ENCODE measurements at regions not wholly inside any gene's neighbourhood (a gene's known extent, or its start where the extent isn't known, plus 50 kb on each side); places are given as distances from the start of the nearest gene placed in this dataset.
A peak's percentile ranks its signal among the peaks of the same experiment; 100 is the strongest.

GRCh38 chr13:40114305-40114896, 458.9 kb downstream of the COG6 start:
- POLR2A ChIA-PET = no interaction called here
- CTCF ChIA-PET = no interaction called here
- no peak for DNase-seq (ENCODE audit: extremely low spot score)
- TF ChIP-seq ZNF384 (IDR thresholded peaks at IDR 0.05) (no peak), TARDBP (IDR thresholded peaks at IDR 0.05) (no peak), BHLHE40 (IDR thresholded peaks at IDR 0.05; ENCODE audit: borderline replicate concordance) (no peak), ELF4 (IDR thresholded peaks at IDR 0.05) (no peak), LEF1 (IDR thresholded peaks at IDR 0.05; ENCODE audit: borderline replicate concordance) (no peak), FOXK2 (IDR thresholded peaks at IDR 0.05) (no peak), SUZ12 (IDR thresholded peaks at IDR 0.05) (no peak), PKNOX1 (IDR thresholded peaks at IDR 0.05) (no peak), NFRKB (IDR thresholded peaks at IDR 0.05) (no peak), FOXA1 (IDR thresholded peaks at IDR 0.05) (no peak), CTBP1 (IDR thresholded peaks at IDR 0.05; ENCODE audit: borderline replicate concordance) (no peak), FOXM1 (IDR thresholded peaks at IDR 0.05; ENCODE audit: borderline replicate concordance) (no peak), L3MBTL2 (conservative IDR thresholded peaks at IDR 0.05) (no peak), SP1 (IDR thresholded peaks at IDR 0.05) (no peak), ARNT (IDR thresholded peaks at IDR 0.05) (no peak), HDGF (IDR thresholded peaks at IDR 0.05; ENCODE audit: borderline replicate concordance) (no peak)

- DNase-seq (ENCODE audit: extremely low spot score) = no peak
- POLR2A ChIA-PET = no interaction called here
- CTCF ChIA-PET = no interaction called here
- TF ChIP-seq L3MBTL2 (conservative IDR thresholded peaks at IDR 0.05) (no peak), NFRKB (IDR thresholded peaks at IDR 0.05) (no peak), BHLHE40 (IDR thresholded peaks at IDR 0.05; ENCODE audit: borderline replicate concordance) (no peak), CTBP1 (IDR thresholded peaks at IDR 0.05; ENCODE audit: borderline replicate concordance) (no peak), FOXK2 (IDR thresholded peaks at IDR 0.05) (no peak), LEF1 (IDR thresholded peaks at IDR 0.05; ENCODE audit: borderline replicate concordance) (no peak), ZNF384 (IDR thresholded peaks at IDR 0.05) (no peak), ARNT (IDR thresholded peaks at IDR 0.05) (no peak), HDGF (IDR thresholded peaks at IDR 0.05; ENCODE audit: borderline replicate concordance) (no peak), PKNOX1 (IDR thresholded peaks at IDR 0.05) (no peak), ELF4 (IDR thresholded peaks at IDR 0.05) (no peak), FOXA1 (IDR thresholded peaks at IDR 0.05) (no peak), SUZ12 (IDR thresholded peaks at IDR 0.05) (no peak), SP1 (IDR thresholded peaks at IDR 0.05) (no peak), TARDBP (IDR thresholded peaks at IDR 0.05) (no peak)
Measured at GRCh38 chr13:40115426-40115825, 460.0 kb downstream of the COG6 start.

- CTCF ChIA-PET = no interaction called here
- no peak for TF ChIP-seq NFRKB (IDR thresholded peaks at IDR 0.05)
- no peak for TF ChIP-seq FOXM1 (IDR thresholded peaks at IDR 0.05; ENCODE audit: borderline replicate concordance)
- no peak for TF ChIP-seq SP1 (IDR thresholded peaks at IDR 0.05)
- no peak for TF ChIP-seq CTBP1 (IDR thresholded peaks at IDR 0.05; ENCODE audit: borderline replicate concordance)
- no peak for TF ChIP-seq HDGF (IDR thresholded peaks at IDR 0.05; ENCODE audit: borderline replicate concordance)
- no peak for TF ChIP-seq TARDBP (IDR thresholded peaks at IDR 0.05)
- TF ChIP-seq PKNOX1 (IDR thresholded peaks at IDR 0.05) = peak; percentile 48
- 0 out of 2 replicates have a peak, but pooled peaks have one; percentile 31 for TF ChIP-seq L3MBTL2 (conservative IDR thresholded peaks at IDR 0.05)
- DNase-seq (ENCODE audit: extremely low spot score) = peak; percentile 45
- POLR2A ChIA-PET = no interaction called here
Measured at GRCh38 chr13:40116008-40116407, 460.5 kb downstream of the COG6 start.

- ChIA-PET POLR2A (no interaction called here), CTCF (no interaction called here)
- TF ChIP-seq HDGF (IDR thresholded peaks at IDR 0.05; ENCODE audit: borderline replicate concordance) (no peak), LEF1 (IDR thresholded peaks at IDR 0.05; ENCODE audit: borderline replicate concordance) (no peak), TARDBP (IDR thresholded peaks at IDR 0.05) (no peak), ZNF384 (IDR thresholded peaks at IDR 0.05) (no peak), SP1 (IDR thresholded peaks at IDR 0.05) (no peak), FOXA1 (IDR thresholded peaks at IDR 0.05) (no peak), L3MBTL2 (conservative IDR thresholded peaks at IDR 0.05) (no peak), ELF4 (IDR thresholded peaks at IDR 0.05) (no peak), FOXK2 (IDR thresholded peaks at IDR 0.05) (no peak), CTBP1 (IDR thresholded peaks at IDR 0.05; ENCODE audit: borderline replicate concordance) (no peak), FOXM1 (IDR thresholded peaks at IDR 0.05; ENCODE audit: borderline replicate concordance) (no peak), BHLHE40 (IDR thresholded peaks at IDR 0.05; ENCODE audit: borderline replicate concordance) (no peak), SUZ12 (IDR thresholded peaks at IDR 0.05) (no peak), NFRKB (IDR thresholded peaks at IDR 0.05) (no peak), ARNT (IDR thresholded peaks at IDR 0.05) (no peak), PKNOX1 (IDR thresholded peaks at IDR 0.05) (no peak)
- DNase-seq (ENCODE audit: extremely low spot score) = no peak
Measured at GRCh38 chr13:40118337-40118736, 462.9 kb downstream of the COG6 start.

- POLR2A ChIA-PET = no interaction called here
- no peak for DNase-seq (ENCODE audit: extremely low spot score)
- TF ChIP-seq LEF1 (IDR thresholded peaks at IDR 0.05; ENCODE audit: borderline replicate concordance) = no peak
- no peak for TF ChIP-seq ELF4 (IDR thresholded peaks at IDR 0.05)
- no peak for TF ChIP-seq L3MBTL2 (conservative IDR thresholded peaks at IDR 0.05)
- TF ChIP-seq PKNOX1 (IDR thresholded peaks at IDR 0.05) = no peak
- TF ChIP-seq SUZ12 (IDR thresholded peaks at IDR 0.05) = no peak
- no peak for TF ChIP-seq NFRKB (IDR thresholded peaks at IDR 0.05)
- TF ChIP-seq TARDBP (IDR thresholded peaks at IDR 0.05) = no peak
- TF ChIP-seq FOXK2 (IDR thresholded peaks at IDR 0.05) = no peak
- TF ChIP-seq FOXM1 (IDR thresholded peaks at IDR 0.05; ENCODE audit: borderline replicate concordance) = no peak
- TF ChIP-seq ARNT (IDR thresholded peaks at IDR 0.05) = no peak
- TF ChIP-seq CTBP1 (IDR thresholded peaks at IDR 0.05; ENCODE audit: borderline replicate concordance) = no peak
- TF ChIP-seq HDGF (IDR thresholded peaks at IDR 0.05; ENCODE audit: borderline replicate concordance) = no peak
- no peak for TF ChIP-seq SP1 (IDR thresholded peaks at IDR 0.05)
- TF ChIP-seq BHLHE40 (IDR thresholded peaks at IDR 0.05; ENCODE audit: borderline replicate concordance) = no peak
- CTCF ChIA-PET = no interaction called here
Measured at GRCh38 chr13:40119852-40120251, 464.4 kb downstream of the COG6 start.
